HL-60 (cell line): ENCODE measurements at regions not wholly inside any gene's neighbourhood (a gene's known extent, or its start where the extent isn't known, plus 50 kb on each side); places are given as distances from the start of the nearest gene placed in this dataset.

Source experiments
- DNase-seq, 2 experiments: peaks; one replicate each; pipeline ENCODE4 v3.0.0-alpha.2; 2010 to 2020; ENCODE audit warnings: low read depth in 1 of 2, low spot score in 1 of 2
- H3K27ac ChIP-seq: fragments of 250-450 bp; sonication (Bioruptor Pico); replicated peaks from 2 replicates; pipeline ENCODE4 v1.5.1; 2020; ENCODE audit warnings: mild to moderate bottlenecking, moderate library complexity
- H3K27me3 ChIP-seq: fragments of 250-450 bp; sonication (Bioruptor Pico); 2 replicates; pipeline ENCODE4 v1.5.1; 2021; ENCODE audit warnings: mild to moderate bottlenecking, moderate library complexity; ENCODE audit not compliant: insufficient read depth, poor library complexity, severe bottlenecking
- H3K4me3 ChIP-seq: replicated peaks from 2 replicates; pipeline ENCODE4 v1.5.1; 2011; ENCODE audit warnings: mild to moderate bottlenecking, control low read depth, low read length; ENCODE audit not compliant: insufficient read depth
- CTCF ChIP-seq: IDR thresholded peaks from one replicate; pipeline ENCODE4 v1.5.1; 2011; ENCODE audit warnings: low read length, control low read depth, inconsistent platforms; ENCODE audit not compliant: insufficient read depth
- GABPA ChIP-seq: IDR thresholded peaks from 2 replicates; pipeline ENCODE4 v1.6.1; 2012; ENCODE audit warnings: low read depth
- POLR2AphosphoS5 ChIP-seq: IDR thresholded peaks from 2 replicates; pipeline ENCODE4 v1.6.1; 2012; ENCODE audit warnings: low read depth
- REST ChIP-seq: IDR thresholded peaks from 2 replicates; pipeline ENCODE4 v1.6.1; 2012; ENCODE audit warnings: low read depth; ENCODE audit not compliant: insufficient replicate concordance
- SPI1 ChIP-seq: IDR thresholded peaks from 2 replicates; pipeline ENCODE4 v1.6.1; 2012; ENCODE audit warnings: low read depth, mild to moderate bottlenecking, borderline replicate concordance

GRCh38 chr11:15772547-15772946, 583.8 kb downstream of the SOX6 start:
- Histone ChIP-seq H3K27ac (no peak overlapping the region), H3K27me3 (no peaks in the 10 kb centered on the region), H3K4me3 (no peak overlapping the region)
- no peak for DNase-seq
- no peak for TF ChIP-seq GABPA
- no peak for TF ChIP-seq CTCF
- no peak for TF ChIP-seq POLR2AphosphoS5
- TF ChIP-seq REST: no peak
- TF ChIP-seq SPI1: no peak

GRCh38 chr11:15772981-15773380, 583.4 kb downstream of the SOX6 start:
- TF ChIP-seq GABPA: no peak
- TF ChIP-seq SPI1: no peak
- TF ChIP-seq CTCF: no peak
- TF ChIP-seq REST: no peak
- no peak for TF ChIP-seq POLR2AphosphoS5
- H3K4me3 ChIP-seq: no peak overlapping the region
- no peaks in the 10 kb centered on the region for H3K27me3 ChIP-seq
- H3K27ac ChIP-seq: no peak overlapping the region
- no peak for DNase-seq

- DNase-seq: no peak
- Histone ChIP-seq H3K4me3 (no peak overlapping the region), H3K27ac (no peak overlapping the region), H3K27me3 (no peaks in the 10 kb centered on the region)
- no peak for TF ChIP-seq SPI1
- no peak for TF ChIP-seq REST
- no peak for TF ChIP-seq POLR2AphosphoS5
- no peak for TF ChIP-seq GABPA
- TF ChIP-seq CTCF: no peak
Measured at GRCh38 chr11:15773476-15774387, 582.6 kb downstream of the SOX6 start.
